ENCODE measurements at regions not wholly inside any gene's neighbourhood (a gene's known extent, or its start where the extent isn't known, plus 50 kb on each side); places are given as distances from the start of the nearest gene placed in this dataset.

DNA sequence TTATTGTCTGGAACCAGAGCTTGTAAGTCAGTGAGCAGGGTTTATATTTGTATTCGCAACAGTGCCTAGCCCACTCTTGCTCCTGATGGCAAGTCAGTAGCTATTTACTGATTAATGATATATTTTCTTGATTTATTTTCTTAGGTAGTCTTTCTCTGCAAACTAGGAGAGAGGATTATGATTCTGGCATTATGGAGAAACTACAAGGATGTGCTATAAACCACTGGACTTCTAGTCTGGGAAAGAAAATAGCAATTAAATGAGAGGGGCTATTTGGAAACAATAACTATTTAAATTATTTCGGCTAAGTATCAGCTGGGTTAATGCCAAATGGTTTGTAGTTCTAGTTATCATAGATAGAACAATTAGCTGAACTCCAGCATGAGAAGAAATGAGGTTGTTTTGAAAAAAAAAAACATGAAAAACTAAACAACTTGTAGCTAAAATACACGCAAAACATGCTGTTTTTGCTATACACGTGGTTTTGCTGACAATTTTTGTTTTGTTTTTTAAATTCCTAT lies 304.9 kb upstream of the TCF21 start:
- Histone ChIP-seq H3K4me3 (ENCODE audit: low read depth in 1 of 2, low read length in 1 of 2) (no peak overlapping the region), H3K9me3 (no peaks in the 10 kb centered on the region), H3K27ac (no peak overlapping the region), H3K4me1 (ENCODE audit: control insufficient read depth in 1 of 2, insufficient read depth in 1 of 2, low read depth in 1 of 2, low read length in 1 of 2) (no peaks in the 10 kb centered on the region), H3K27me3 (no peaks in the 10 kb centered on the region), H3K36me3 (no peaks in the 10 kb centered on the region)
- TF ChIP-seq, protein P1, sequence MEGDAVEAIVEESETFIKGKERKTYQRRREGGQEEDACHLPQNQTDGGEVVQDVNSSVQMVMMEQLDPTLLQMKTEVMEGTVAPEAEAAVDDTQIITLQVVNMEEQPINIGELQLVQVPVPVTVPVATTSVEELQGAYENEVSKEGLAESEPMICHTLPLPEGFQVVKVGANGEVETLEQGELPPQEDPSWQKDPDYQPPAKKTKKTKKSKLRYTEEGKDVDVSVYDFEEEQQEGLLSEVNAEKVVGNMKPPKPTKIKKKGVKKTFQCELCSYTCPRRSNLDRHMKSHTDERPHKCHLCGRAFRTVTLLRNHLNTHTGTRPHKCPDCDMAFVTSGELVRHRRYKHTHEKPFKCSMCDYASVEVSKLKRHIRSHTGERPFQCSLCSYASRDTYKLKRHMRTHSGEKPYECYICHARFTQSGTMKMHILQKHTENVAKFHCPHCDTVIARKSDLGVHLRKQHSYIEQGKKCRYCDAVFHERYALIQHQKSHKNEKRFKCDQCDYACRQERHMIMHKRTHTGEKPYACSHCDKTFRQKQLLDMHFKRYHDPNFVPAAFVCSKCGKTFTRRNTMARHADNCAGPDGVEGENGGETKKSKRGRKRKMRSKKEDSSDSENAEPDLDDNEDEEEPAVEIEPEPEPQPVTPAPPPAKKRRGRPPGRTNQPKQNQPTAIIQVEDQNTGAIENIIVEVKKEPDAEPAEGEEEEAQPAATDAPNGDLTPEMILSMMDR (IDR thresholded peaks at IDR 0.05), result no peak

DNA sequence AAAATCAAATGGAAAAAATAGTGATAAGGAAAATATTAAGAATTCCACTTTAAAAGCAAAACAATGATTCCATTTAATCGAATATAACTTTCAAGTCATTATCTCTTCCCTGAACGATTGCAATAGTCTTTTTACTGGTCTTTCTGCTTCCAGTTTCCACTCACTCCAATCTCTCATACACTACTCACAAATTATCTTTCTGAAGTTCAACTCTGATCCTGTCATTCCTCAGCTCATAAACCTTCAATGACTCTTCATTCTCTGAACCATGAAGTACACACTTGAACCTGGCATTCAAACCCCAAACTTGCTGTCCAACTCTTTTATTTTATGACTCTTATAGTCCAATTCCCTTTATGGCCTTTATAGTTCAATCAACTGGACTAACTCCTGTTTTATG lies 304.1 kb upstream of the TCF21 start:
- Histone ChIP-seq H3K27me3 (no peaks in the 10 kb centered on the region), H3K4me1 (ENCODE audit: control insufficient read depth in 1 of 2, insufficient read depth in 1 of 2, low read depth in 1 of 2, low read length in 1 of 2) (no peaks in the 10 kb centered on the region), H3K27ac (no peak overlapping the region), H3K9me3 (no peaks in the 10 kb centered on the region), H3K4me3 (ENCODE audit: low read depth in 1 of 2, low read length in 1 of 2) (no peak overlapping the region), H3K36me3 (no peaks in the 10 kb centered on the region)
- TF ChIP-seq, protein P1 (IDR thresholded peaks at IDR 0.05), result no peak

DNA sequence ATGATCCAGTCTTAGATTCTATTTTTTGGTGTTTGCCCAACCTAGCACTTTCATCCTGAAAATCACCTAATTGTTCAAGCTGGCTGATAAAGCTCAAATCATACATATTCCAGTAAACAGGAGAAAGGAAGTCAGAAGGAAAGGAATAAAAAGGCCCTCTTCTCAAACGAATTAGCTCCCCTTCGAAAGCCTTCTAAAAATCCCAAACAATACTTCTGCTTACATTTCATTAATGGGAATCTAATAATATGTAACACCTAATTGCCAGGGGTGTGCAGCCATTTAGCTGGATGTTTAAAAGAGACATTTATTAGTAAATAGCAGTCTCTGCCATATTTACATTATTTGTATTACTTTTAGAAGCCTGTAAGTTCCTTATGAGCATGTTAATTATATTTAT lies 302.9 kb upstream of the TCF21 start:
- Histone ChIP-seq H3K36me3 (no peaks in the 10 kb centered on the region), H3K4me1 (ENCODE audit: control insufficient read depth in 1 of 2, insufficient read depth in 1 of 2, low read depth in 1 of 2, low read length in 1 of 2) (no peaks in the 10 kb centered on the region), H3K4me3 (ENCODE audit: low read depth in 1 of 2, low read length in 1 of 2) (no peak overlapping the region), H3K27ac (no peak overlapping the region), H3K9me3 (no peaks in the 10 kb centered on the region), H3K27me3 (no peaks in the 10 kb centered on the region)
- TF ChIP-seq, protein P1 (IDR thresholded peaks at IDR 0.05), result no peak

DNA sequence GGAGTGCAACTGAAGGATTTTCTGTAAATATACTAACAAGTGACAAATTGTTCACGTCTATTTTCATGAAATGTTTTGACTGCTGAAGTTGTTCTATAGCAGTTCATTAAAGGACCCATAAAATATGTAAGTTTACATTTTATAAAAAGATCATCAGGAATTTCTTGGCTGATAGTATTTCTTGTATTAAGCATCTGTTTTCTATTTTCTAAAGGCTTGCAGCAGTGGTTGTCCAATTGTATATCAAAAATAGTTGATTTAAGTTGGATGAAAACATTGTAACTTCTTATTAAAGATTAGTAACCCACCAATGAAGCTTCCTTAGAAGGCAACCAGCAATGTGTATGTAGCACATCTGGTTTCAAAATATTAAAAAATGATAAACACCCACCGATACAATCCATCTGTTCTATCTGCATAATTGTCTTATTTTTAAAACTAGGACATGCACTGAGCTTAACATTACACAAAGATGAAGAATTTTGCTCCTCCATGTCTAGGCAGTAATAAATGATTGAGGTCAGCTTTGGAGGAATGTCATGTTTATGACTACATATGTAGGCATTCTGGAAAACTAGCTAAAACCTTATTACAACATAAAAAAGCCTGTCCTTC lies 301.3 kb upstream of the TCF21 start:
- Histone ChIP-seq H3K4me3 (ENCODE audit: low read depth in 1 of 2, low read length in 1 of 2) (no peak overlapping the region), H3K4me1 (ENCODE audit: control insufficient read depth in 1 of 2, insufficient read depth in 1 of 2, low read depth in 1 of 2, low read length in 1 of 2) (no peaks in the 10 kb centered on the region), H3K36me3 (no peaks in the 10 kb centered on the region), H3K9me3 (no peaks in the 10 kb centered on the region), H3K27ac (no peak overlapping the region), H3K27me3 (no peaks in the 10 kb centered on the region)
- TF ChIP-seq, protein P1 (IDR thresholded peaks at IDR 0.05), result no peak

DNA sequence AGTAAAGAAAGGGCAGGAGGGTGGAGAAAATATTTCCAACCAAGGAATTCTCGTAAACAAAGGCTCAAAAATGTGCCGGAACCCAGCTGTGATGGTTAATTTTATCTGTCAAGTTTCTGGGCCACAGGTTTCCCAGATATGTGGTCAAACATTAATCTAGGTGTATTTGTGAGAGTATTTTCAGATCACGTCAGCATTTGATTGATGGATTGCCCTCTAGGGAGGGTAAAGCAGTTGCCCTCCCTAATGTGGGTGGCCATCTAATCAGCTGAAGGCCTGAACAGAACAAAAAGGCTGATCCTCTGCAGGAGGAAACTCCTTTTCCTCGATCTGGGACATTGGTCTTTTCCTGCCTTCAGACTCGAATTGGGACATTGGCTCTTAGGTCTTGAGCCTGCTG lies 298.7 kb upstream of the TCF21 start:
- H3K4me3 ChIP-seq (ENCODE audit: low read depth in 1 of 2, low read length in 1 of 2), result no peak overlapping the region
- no peak overlapping the region for H3K27ac ChIP-seq
- TF ChIP-seq, protein P1 (IDR thresholded peaks at IDR 0.05), result no peak
- no peaks in the 10 kb centered on the region for H3K9me3 ChIP-seq
- no peaks in the 10 kb centered on the region for H3K27me3 ChIP-seq
- no peaks in the 10 kb centered on the region for H3K36me3 ChIP-seq
- no peaks in the 10 kb centered on the region for H3K4me1 ChIP-seq (ENCODE audit: control insufficient read depth in 1 of 2, insufficient read depth in 1 of 2, low read depth in 1 of 2, low read length in 1 of 2)
